Cardiac muscle cell (in vitro differentiated cells and primary cell): ENCODE measurements at regions not wholly inside any gene's neighbourhood (a gene's known extent, or its start where the extent isn't known, plus 50 kb on each side); places are given as distances from the start of the nearest gene placed in this dataset.

Experiments
- DNase-seq, 2 donors: peaks; one replicate each; pipeline versions ENCODE4 v3.0.0 to v3.0.0-alpha.2; 2010 to 2017; ENCODE audit warnings: low read depth in 1 of 2, low spot score in 1 of 2
- H3K27ac ChIP-seq: fragments of 200-600 bp; sonication (generic); 2 replicates; pipeline ENCODE4 v1.5.1; 2016
- H3K27me3 ChIP-seq: fragments of 200-600 bp; sonication (generic); 2 replicates; pipeline ENCODE4 v1.6.0; 2016; ENCODE audit warnings: control low read depth
- H3K36me3 ChIP-seq: fragments of 200-600 bp; sonication (generic); 2 replicates; pipeline ENCODE4 v1.5.1; 2016; ENCODE audit warnings: control low read depth
- H3K4me1 ChIP-seq: fragments of 200-600 bp; sonication (generic); 2 replicates; pipeline ENCODE4 v1.8.1; 2017; ENCODE audit warnings: low read depth, mild to moderate bottlenecking, mixed run types
- H3K4me3 ChIP-seq: fragments of 200-600 bp; sonication (generic); 2 replicates; pipeline ENCODE4 v1.5.1; 2016; ENCODE audit warnings: mild to moderate bottlenecking
- H3K9me3 ChIP-seq: fragments of 200-600 bp; sonication (generic); 2 replicates; pipeline ENCODE4 v1.5.1; 2017; ENCODE audit warnings: low read depth, mild to moderate bottlenecking, control low read depth
- TF ChIP-seq, protein P1 (sequence below): IDR thresholded peaks from 2 replicates; pipeline ENCODE4 v1.5.1; 2012; ENCODE audit warnings: low read depth, mild to moderate bottlenecking, low read length

DNA sequence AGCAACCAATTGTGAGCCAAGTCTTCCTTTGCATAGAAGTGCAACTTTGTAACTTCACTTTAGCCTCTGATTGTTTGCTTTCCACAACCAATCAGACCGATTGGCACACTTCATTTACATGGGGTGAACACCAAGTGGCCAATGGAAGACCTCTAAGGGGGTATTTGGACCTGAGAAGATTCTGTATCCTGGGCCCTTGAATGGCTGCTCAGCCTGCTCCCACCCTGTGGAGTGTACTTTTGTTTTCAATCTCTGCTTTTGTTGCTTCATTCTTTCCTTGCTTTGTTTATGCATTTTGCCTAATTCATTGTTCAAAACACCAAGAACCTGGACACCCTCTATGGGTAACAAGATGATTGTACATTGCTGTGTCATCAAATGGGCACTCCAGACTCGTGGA is 385.7 kb upstream of the NRP1 start:
- TF ChIP-seq, protein P1, sequence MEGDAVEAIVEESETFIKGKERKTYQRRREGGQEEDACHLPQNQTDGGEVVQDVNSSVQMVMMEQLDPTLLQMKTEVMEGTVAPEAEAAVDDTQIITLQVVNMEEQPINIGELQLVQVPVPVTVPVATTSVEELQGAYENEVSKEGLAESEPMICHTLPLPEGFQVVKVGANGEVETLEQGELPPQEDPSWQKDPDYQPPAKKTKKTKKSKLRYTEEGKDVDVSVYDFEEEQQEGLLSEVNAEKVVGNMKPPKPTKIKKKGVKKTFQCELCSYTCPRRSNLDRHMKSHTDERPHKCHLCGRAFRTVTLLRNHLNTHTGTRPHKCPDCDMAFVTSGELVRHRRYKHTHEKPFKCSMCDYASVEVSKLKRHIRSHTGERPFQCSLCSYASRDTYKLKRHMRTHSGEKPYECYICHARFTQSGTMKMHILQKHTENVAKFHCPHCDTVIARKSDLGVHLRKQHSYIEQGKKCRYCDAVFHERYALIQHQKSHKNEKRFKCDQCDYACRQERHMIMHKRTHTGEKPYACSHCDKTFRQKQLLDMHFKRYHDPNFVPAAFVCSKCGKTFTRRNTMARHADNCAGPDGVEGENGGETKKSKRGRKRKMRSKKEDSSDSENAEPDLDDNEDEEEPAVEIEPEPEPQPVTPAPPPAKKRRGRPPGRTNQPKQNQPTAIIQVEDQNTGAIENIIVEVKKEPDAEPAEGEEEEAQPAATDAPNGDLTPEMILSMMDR = no peak
- H3K4me1 ChIP-seq = peaks cover 7% of the 10 kb centered on the region

GRCh38 chr10:33719005-33719703 is 384.7 kb upstream of the NRP1 start:
- Histone ChIP-seq H3K4me3 (no peak overlapping the region), H3K36me3 (no peaks in the 10 kb centered on the region), H3K4me1 (peaks cover 8% of the 10 kb centered on the region), H3K27ac (no peak overlapping the region), H3K27me3 (no peaks in the 10 kb centered on the region), H3K9me3 (no peaks in the 10 kb centered on the region)
- TF ChIP-seq, protein P1 = no peak
- DNase-seq = peak in 1 of 2 donors; percentile 10

More for the DNA sequence above, 385.7 kb upstream of the NRP1 start:
- DNase-seq = no peak
- H3K27ac ChIP-seq = no peak overlapping the region
- H3K4me3 ChIP-seq = no peak overlapping the region
- no peaks in the 10 kb centered on the region for H3K36me3 ChIP-seq
- H3K9me3 ChIP-seq = no peaks in the 10 kb centered on the region
- no peaks in the 10 kb centered on the region for H3K27me3 ChIP-seq

DNA sequence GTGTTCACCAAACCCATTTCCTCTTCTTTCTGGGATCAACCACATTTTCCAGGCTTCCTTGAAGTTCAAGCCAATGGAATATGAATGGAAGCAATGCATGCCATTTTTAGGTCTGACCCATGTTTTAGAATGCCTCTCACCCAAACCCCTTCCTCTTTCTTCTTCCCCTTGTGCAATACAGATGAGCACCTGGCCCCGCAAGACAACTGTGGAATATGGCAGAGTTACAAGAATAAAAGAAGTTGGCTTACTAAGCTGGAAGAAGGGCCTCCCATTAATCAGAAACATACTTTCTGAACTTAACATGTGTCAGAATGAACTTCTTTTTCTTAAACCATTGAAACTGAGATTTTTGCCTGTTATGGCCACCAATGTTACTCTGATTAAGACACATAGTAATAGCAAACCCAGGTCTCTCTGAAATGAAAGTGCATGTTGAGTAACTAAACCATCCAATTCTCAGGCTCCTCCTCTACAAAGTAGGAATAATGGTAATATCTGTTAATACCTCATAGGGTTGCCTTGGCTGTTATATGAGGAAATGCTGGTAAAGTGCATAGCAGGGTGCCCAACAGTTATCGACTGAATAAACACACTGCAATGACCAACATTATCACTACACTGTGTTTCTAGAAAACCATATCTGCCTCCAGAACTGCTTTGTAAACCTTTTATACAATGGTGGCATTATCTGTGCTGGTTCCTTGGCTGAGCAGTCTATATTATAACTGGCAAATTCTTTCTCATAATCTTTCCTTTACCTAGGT is 382.2 kb upstream of the NRP1 start:
- H3K27ac ChIP-seq = no peak overlapping the region
- peaks cover 6% of the 10 kb centered on the region for H3K4me1 ChIP-seq
- no peaks in the 10 kb centered on the region for H3K36me3 ChIP-seq
- H3K4me3 ChIP-seq = no peak overlapping the region
- TF ChIP-seq, protein P1 = no peak
- no peaks in the 10 kb centered on the region for H3K27me3 ChIP-seq
- H3K9me3 ChIP-seq = no peaks in the 10 kb centered on the region
- no peak for DNase-seq

DNA sequence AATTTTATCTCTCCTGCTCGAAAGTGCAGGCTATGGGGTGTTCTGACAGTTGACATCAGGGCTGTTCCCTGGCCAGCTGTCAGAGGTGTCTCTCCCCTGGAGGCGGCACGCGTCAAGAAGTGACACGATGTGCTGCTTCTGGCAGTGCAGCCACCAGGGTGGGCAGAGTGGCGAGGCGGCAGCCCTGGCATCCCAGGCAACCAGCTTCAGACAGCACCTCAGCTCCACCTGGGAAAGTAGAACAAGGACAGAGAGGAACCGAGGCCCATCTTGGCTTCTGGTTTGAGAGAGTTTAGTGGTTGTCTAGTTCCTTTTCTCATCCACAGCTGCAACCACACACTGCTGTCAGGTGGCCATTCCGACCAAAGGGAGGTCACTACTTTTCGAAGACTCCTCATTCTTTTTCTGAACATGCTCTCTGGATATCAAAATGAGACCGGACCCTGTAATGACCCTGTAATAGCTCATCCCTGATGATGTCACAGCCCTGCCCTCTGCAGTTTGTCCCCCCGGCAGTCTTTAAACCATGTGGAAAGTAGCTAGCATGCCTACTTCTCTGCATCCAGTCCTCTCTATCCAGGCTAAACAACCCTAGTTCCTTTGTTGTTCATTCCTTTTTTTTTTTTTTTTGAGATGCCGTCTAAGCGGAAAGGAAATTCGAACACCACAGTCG is 381.0 kb upstream of the NRP1 start:
- Histone ChIP-seq H3K27me3 (no peaks in the 10 kb centered on the region), H3K4me3 (no peak overlapping the region), H3K4me1 (peaks cover 5% of the 10 kb centered on the region), H3K9me3 (no peaks in the 10 kb centered on the region), H3K27ac (no peak overlapping the region), H3K36me3 (no peaks in the 10 kb centered on the region)
- no peak for DNase-seq
- TF ChIP-seq, protein P1 = no peak

DNA sequence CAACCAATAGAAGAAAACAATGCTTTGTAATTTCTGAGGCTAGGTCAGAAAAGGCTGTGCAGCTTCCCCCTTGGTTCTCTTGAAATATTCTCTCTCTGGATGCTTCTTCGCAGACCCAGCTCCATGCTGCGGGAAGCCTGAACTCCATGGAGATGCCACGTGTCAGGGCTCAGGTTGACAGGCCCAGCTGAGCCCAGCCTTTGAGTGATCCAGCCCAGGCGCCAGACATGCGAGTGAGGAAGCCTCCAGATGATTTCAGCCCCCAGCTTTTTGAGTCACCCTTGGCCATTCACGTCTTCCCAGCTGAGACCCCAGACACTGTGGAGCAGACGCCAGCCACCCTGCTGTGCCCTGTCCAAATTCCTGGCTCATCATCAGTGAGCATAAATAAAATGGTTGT is 378.4 kb upstream of the NRP1 start:
- Histone ChIP-seq H3K9me3 (no peaks in the 10 kb centered on the region), H3K27me3 (no peaks in the 10 kb centered on the region), H3K4me3 (no peak overlapping the region), H3K27ac (no peak overlapping the region), H3K4me1 (peaks cover 5% of the 10 kb centered on the region), H3K36me3 (no peaks in the 10 kb centered on the region)
- TF ChIP-seq, protein P1 = no peak
- no peak for DNase-seq
